Amniotic stem cell (primary cell): ENCODE measurements at regions not wholly inside any gene's neighbourhood (a gene's known extent, or its start where the extent isn't known, plus 50 kb on each side); places are given as distances from the start of the nearest gene placed in this dataset.
"Not testable (repeated sequence)": the region's sequence is repeated elsewhere in the genome, so short reads cannot be mapped to it uniquely, and the experiment has no call there.

Source experiments
- DNase-seq: peaks from one replicate; lab custom pipeline; 2025; lab: John Stamatoyannopoulos, UW

DNA sequence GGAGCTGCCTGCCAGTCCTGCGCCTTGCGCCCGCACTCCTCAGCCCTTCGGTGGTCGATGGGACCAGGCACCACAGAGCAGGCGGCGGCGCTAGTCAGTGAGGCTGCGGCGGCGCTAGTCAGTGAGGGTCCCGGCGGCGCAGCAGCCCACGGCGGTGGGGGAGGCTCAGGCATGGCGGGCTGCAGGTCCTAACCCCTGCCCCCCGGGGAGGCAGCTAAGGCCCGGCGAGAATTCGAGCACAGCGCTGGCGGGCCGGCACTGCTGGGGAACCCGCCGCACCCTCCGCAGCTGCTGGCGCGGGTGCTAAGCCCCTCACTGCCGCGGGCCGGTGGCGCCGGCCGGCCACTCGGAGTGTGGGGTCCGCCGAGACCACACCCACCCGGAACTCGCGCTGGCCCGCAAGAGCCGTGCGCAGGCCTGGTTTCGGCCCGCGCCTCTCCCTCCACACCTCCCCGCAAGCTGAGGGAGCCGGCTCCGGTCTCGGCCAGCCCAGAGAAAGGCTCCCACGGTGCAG lies 867.4 kb downstream of the DSC3 start:
- DNase-seq: no peak

DNA sequence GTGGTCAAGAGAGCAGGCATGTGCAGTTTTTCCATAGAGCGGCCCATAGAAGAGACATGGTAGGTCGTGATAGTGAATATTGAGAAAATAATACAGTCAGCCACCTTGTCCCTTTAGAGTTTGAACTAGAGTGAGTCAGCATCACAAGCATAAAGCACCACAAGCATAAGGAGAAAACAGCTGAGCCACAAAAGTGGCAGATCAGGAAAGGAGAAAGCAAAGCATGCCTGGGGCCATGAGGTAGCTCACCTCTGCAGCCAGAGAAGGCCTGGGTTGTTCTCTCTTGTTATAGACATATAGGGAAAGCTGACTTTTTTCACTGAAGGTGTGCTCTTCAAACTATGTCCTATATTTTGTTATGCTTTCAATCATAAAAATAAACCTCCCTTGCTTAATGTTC lies 879.0 kb downstream of the DSC3 start:
- no peak for DNase-seq

DNA sequence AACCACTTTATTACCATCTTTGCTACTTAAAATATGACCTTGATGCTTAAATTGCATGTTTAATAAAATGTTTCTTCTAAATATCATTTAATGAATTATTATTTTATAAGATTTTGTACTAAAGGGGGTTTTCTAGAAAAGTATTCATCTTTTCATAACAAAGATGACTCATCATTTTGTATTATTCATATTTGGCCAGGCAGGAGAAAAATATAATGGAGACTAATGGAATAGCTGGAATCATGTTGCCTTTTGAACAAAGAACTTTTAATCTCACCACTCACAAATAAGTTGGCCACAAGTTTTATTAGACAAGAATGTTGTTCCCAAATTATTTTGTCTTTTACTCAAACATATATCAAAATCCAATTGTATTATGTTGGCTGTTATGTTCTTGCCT lies 882.4 kb downstream of the DSC3 start:
- DNase-seq: no peak

DNA sequence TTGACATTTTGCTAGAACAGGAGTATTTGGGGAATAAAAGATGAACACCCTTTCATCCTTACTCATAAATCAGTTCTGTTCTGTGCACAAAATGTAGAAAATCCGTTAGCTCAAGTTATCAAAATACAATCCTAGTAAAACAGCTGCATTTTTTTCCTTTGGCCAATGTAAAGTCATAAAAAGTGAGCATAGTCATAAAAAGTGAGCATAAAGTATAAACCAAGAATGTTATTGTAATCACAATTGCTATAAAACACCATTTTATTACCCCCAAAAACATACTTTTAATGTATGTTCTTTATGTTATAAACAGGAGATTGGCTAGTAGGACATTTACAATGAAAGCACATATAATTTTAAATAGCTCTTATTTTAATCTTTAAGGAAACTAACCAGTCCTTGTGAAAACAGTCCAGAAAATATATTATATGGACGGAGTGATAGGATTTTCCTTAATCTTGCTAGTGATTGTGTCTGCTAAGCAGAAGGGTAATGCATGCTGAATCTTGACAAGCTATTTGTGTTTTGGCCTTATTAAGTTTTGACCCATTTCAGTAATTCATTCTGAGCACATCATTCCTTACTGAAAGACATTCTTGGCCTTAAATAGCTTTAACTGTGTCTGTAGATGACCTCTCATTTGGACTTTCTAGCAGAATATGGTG lies 891.8 kb downstream of the DSC3 start:
- no peak for DNase-seq

DNA sequence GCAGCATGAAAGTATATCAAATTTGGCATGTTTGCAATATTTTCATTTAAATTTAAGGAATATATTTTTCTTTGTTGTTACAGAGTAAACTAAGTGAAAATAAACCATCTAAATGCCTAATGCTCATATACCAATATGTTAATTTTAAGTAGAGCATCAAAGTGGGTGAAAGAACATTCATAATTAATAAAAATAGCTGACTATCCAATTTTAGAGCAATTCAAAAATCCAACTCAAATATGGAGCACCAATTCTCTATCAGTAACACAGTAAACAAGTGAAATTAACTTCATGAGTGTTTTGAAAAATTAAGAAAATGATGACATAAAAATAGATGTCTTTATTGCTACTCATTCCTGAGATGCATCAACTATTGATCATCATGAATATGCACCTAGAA lies 893.0 kb downstream of the DSC3 start:
- DNase-seq: no peak

DNA sequence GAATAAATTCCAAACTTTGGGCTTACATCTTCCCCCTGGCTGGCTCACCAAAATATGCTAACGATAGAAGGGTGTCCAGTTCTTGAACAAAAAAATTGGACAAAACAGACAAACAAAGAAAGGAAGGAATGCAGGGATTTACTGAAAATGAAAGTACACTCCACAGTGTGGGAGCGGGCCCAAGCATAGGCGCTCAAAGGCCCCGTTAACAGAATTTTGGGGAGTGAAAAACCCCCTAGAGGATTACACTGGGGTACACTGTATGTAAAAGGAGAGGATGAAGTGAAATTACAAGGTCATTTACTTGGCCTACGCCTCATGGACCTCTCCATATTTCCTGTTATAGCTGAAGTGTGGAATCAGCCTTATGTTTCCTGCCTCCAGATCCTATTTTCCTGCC lies 899.7 kb downstream of the DSC3 start:
- DNase-seq: no peak

DNA sequence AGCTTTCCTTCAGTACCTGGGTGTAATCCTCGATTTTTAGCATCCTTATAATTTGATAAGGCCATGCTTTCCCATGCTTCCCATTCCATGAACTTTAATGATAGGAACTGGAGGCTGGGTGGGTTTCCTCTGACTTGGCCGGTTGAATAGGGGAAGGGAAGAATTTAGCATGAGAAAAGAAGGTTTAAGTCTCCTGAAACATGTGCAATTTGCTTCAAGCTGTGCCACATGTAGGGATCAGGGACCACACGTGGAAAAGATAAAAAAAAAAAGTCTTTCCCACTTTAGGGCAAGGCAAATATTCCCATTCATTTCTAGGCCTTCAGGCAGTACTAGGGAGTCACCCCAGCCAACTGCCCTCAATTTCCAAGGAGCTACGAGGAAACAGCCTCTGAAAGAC lies 900.3 kb downstream of the DSC3 start:
- no peak for DNase-seq

DNA sequence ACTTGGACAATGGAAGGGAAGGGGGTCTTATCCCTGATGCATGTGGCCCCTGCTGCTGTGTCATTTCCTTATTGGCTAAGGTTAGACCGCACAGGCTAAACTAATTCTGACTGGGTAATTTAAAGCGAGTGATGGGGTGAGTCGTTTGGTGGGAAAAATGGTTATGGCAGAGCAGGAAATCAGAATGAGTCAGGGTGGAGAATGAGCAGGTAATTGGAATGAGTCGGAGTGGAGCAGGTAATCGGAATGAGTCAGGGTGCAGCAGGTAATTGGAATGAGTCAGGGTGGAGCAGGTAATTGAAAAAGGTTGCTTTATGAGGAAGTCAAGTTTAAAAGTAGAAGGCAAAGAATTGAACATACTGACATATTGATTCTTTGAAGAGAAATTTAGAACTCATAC lies 901.0 kb downstream of the DSC3 start:
- not testable (repeated sequence) for DNase-seq

DNA sequence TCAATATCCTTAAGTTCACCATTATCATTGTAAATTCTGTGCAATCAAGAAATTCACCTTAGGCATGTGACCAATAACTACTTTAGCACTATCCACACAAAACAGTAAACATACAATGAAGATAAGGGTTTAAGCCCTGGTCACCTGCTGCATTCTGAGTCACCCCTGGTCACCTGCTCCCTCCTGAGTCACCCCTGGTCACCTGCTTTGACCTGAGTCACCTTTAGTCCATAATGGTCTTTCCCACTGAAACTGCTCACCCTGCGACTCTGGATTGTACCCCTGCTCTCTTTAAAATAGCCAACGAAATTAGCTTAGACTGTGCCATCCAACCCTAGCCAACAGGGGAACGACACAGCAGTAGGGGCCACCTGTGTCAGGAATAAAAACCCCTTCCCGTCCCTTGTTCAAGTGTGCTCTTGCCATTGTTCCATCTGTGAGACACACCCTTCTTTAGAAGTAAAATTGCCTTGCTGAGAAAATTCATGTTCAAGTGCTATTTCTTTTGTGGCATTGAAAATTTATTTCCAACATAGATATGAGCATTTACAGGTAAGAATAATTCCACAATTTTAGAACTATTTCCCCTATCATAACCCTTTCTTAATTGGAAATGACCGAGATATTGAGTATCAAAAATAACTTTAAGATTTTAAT lies 902.8 kb downstream of the DSC3 start:
- no peak for DNase-seq

DNA sequence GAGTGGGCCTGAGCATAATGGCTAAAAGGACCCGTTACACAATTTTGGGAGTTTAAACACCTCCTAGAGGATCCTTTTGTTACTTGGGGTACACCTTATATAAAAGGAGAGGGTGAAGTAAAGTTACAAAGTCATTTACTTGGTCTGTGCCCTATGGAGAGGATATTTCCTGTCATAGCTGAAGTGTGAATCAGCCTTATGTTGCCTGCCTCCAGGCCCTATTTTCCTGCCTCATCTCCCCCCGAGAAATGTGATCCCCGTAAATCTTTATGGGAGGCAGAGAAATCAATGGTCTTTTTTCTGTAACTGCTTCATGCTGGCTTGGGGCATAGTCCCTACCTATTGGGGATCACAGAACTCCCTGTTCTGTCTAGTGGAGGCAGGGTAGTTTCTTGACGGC lies 906.6 kb downstream of the DSC3 start:
- DNase-seq: no peak

DNA sequence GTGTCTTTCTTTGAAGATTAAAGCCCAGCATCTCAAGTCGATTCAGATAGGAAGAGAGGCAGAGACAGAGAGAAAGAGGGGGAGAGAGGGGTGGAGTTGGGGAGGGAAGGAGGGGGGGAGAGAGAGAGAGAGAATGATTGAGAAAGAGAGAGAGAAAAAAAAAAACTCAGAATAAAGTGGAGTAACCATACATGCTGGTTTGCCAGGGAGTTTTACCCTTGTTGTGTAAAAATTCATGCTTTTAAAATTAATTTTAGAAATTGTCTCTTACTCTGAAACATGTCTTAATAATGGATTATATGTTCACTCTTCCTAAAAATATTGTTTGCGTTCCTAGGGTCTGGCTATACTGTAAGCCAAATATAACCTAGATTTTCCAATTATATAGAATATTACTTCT lies 908.5 kb downstream of the DSC3 start:
- DNase-seq: no peak

DNA sequence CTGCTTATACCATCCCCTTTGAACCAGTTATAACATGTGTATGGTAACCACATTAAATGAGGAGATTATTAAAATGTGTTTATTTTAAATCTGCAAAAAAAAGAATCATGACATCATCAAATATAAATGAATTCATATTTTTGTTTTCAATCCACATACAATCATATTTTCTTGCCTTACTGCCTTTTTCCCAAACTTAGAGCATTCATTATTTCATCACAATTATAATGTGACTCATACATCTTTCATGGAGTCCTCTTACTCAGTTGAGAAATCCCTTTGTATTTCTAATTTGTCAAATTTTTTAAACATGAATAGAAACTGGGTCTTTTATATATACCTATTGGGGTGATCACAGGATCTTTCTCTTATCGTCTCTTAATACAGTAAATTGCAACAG lies 909.6 kb downstream of the DSC3 start:
- DNase-seq: no peak

DNA sequence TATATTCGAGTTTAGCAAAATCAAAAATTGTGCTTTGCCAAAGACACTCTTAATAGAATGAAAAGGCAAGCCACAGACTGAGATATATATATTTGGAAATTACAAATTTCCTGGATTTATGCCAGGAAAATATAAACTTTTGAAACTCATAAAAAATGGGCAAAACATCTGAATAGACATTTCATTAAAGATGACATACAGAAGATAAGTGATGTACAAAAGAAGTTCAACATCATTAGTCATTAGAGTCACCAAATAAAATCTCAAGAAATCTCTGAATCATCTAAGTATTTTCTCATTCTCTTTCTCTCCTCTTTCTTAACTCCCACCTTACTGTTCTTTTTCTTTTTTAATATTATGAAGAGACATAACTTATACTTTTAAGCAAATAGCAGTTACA lies 921.1 kb downstream of the DSC3 start:
- DNase-seq: no peak

DNA sequence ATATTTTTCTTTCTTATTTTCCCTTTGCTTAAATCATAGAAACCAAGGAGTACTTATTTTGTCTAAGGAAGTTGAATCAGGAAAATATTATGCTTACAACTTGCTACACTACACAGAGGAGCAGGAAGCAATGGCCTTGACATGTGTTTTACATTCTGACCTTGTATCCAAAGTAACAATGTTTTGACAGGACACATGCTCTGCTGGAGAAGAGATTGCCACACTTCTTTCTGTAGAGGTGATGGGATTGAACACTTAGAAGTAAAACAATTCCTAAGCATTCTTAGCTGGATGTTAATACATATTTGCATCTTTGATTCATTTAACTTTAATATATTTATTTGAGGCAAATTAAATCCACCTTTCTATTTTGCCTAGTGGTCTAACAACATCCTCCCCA lies 929.1 kb downstream of the DSC3 start:
- no peak for DNase-seq

DNA sequence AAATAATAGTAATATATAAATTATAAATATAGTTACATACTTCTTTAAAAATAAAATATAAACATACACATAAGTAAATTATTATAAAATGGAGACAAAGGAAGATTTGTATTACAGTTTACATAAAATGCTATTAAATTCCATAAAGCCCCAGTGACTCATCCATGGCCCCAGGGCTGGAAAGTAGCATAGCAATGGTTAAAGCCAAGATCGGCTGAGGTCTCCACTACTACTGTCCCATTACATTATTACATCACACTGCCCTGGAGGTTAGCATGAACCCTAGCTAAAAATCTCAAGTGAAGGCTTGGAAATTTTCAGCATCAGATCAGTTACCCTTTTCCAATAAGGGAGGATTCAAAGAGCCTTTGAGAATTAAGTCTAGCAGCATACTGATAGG lies 936.2 kb downstream of the DSC3 start:
- peak; percentile 15 for DNase-seq

DNA sequence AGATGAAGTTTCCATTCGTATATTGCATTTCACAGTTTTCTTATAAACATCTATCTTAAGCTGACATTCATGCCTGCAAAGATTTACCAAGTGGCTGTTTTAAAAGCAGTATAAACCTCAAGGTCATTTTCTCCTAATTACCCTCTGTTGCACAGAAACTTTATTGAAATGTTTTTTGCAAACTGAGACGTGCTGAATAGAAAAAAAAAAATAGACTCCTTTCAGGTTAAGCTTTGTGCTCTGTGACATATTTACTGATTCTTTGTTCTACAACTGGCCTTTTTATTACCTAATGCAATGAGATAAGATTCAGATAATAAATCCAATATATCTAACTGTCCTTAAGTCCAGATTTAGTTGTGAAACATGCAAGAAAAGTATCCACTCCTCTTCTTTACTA lies 938.7 kb downstream of the DSC3 start:
- no peak for DNase-seq

DNA sequence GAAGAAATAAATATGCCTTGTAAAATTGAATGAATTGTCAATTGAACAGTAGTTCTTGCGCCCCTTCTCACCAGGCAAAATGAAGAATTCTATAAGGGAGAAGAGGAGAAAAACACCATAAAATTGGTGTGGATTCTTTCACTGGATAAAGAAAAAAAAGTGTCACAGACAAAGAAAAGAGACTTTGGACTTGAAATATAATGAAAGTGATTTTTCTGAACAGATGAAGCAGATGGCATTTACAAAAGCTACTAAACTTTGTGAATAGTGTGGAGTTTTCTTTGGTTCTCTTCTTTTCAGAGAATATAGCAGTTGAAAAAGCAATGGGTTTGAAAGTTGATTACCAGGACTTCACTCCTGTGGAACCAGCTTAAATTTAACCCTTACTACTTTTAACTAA lies 945.7 kb downstream of the DSC3 start:
- no peak for DNase-seq

DNA sequence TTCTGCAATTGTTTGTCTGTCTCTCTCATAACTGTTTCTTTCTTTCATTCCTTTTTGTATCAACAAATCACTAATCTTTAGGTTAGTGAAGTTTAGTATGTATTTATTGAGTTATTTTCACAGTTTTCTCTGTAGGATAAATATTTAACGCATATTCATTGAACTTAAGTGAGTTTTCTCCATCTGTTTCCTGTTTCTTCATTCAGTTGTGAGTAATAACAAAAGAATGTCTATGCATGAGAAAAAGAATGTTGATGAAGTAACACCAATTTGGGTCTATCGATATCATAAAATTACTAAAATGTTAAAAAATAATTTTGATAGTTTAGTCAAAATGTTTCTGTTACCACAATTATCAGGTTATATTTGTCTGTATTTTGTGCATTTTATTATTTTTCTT lies 948.0 kb downstream of the DSC3 start:
- no peak for DNase-seq

DNA sequence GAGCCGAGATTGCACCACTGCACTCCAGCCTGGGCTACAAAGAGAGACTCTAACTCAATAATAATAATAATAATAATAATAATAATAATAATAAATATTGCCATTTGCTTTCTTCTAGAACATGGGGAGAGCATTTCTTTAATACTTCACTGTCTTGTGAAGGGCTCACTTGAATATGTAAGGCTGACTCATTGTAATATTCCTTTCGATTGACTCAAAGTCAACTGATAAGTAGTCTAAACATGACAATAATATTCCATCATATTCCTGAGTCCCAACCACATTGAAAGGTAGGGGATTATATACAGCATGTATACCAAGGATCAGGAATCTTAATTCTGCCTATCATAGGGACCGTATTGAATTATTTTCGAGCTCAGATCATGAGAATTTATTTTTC lies 949.2 kb downstream of the DSC3 start:
- no peak for DNase-seq

DNA sequence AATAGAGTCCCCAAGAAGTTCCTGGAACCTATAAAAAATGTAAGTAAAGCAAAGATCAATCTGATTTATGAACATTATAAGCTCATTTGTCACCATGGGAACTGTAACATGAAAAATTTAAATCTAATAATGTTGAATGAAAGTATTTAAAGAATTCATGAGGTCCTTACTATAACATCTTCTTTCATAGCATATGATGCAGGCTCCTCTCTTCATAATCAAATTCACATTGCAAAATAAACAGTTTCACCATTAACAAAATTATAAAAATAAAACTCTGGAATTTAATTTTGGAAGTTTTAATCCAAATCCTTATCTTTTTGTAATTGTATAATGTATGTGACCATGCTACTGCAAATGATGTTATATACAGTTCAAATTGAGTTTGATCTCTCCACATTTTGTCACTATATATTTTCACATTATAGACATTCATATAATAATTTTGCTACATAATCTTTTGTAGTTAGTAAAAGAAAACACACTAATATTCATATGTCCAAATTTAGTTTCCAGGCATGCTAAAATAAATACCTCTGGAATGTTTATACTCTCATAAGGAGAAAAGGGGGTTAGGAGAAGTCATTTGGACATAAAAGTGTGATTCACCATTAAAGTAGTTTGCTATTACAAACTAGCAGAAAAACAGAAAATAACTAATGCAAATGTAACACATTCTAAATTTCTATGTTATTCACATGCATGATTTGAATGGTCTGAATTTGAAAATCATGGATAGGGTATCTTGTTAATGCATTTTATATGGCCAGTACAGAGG lies 954.1 kb downstream of the DSC3 start:
- no peak for DNase-seq

DNA sequence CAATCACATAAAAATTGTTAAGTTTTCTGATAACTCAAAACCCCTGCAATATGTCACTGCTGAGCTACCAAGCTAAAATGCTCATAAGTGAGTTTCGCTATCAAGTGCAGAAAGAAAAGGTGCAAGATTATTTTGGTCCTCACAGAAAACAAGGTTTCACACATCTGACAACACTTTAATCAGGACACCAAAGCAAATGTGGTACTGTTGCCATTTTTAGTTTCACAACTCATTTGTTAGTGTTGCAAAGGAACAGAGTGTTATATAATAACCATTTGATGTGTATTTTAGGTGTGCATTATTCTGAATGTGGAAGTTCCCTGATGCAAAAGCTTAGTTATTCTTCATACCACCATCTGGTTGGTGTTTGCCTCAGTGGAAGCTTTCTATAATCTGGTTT lies 956.2 kb downstream of the DSC3 start:
- DNase-seq: no peak

DNA sequence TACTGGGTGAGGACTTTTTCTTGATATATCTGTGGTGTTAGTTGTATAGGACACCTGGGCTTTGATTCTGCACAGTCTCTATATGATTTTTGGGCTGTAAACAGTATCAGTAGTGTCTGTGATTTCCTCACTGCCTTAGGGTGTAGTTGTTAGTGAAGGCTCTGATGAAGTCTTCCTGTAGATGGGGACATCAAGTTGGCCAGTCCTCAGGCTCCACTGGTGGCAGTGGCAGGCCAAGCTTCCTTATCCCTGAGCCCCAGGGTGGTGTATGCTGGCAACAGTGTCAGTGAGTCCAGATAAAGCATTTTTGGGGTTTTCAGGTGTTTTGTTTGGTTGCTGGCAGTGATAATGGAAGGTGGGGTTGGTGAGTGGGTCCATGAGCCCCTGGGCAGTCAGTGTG lies 961.4 kb downstream of the DSC3 start:
- no peak for DNase-seq
